Caco-2 (cell line): ENCODE measurements at regions not wholly inside any gene's neighbourhood (a gene's known extent, or its start where the extent isn't known, plus 50 kb on each side); places are given as distances from the start of the nearest gene placed in this dataset.

Experiments
- BruUV-seq: library from RNA; stranded (reverse); fragments of 400-500 nt; replicated peaks from 2 replicates; lab custom pipeline; 2021; lab: Mats Ljungman, UMichigan
- CTCF ChIA-PET: fragments of 300-600 bp; sonication (Branson Sonifier 250); formaldehyde crosslinking; loops from one replicate; lab custom pipeline; 2022; ENCODE audit warnings: antibody characterized with exemption; lab: Charles Lee
- POLR2A ChIA-PET: fragments of 300-600 bp; sonication (Branson Sonifier 250); formaldehyde crosslinking; loops from one replicate; lab custom pipeline; 2022; ENCODE audit warnings: antibody characterized with exemption; lab: Charles Lee
- DNase-seq, 2 experiments: peaks; one replicate each; pipeline versions ENCODE4 v3.0.0 to v3.0.0-alpha.2; 2020 to 2022
- H3K27me3 ChIP-seq: replicated peaks from 2 replicates; pipeline ENCODE4 v1.6.0; 2011; ENCODE audit warnings: low read length; ENCODE audit not compliant: control insufficient read depth, insufficient read depth
- H3K36me3 ChIP-seq: 2 replicates; pipeline ENCODE4 v1.5.1; 2011; ENCODE audit warnings: low read length; ENCODE audit not compliant: control insufficient read depth, insufficient read depth
- H3K4me1 ChIP-seq: fragments of 250-450 bp; sonication (Bioruptor Pico); 2 replicates; pipeline ENCODE4 v1.5.1; 2020; ENCODE audit warnings: mild to moderate bottlenecking
- H3K4me3 ChIP-seq: 2 replicates; pipeline ENCODE4 v1.5.1; 2011; ENCODE audit warnings: low read depth, mild to moderate bottlenecking, control low read depth, low read length
- H3K9me3 ChIP-seq: fragments of 250-450 bp; sonication (Bioruptor Pico); 2 replicates; pipeline ENCODE4 v1.5.1; 2020; ENCODE audit warnings: mild to moderate bottlenecking, moderate library complexity
- H3K27ac Mint-ChIP-seq: one replicate; pipeline ENCODE4 v1.8.0; 2022; ENCODE audit warnings: mixed read lengths; ENCODE audit not compliant: unreplicated experiment
- H3K27me3 Mint-ChIP-seq: one replicate; pipeline ENCODE4 v1.8.0; 2022; ENCODE audit warnings: mixed read lengths; ENCODE audit not compliant: insufficient read depth, unreplicated experiment
- H3K36me3 Mint-ChIP-seq: one replicate; pipeline ENCODE4 v1.8.0; 2022; ENCODE audit warnings: mild to moderate bottlenecking, mixed read lengths; ENCODE audit not compliant: insufficient read depth, unreplicated experiment
- H3K4me1 Mint-ChIP-seq: one replicate; pipeline ENCODE4 v1.8.0; 2022; ENCODE audit warnings: low read depth, mixed read lengths; ENCODE audit not compliant: unreplicated experiment
- H3K4me3 Mint-ChIP-seq: one replicate; pipeline ENCODE4 v1.8.0; 2022; ENCODE audit warnings: mild to moderate bottlenecking, moderate library complexity, mixed read lengths; ENCODE audit not compliant: unreplicated experiment
- H3K9me3 Mint-ChIP-seq: one replicate; pipeline ENCODE4 v1.8.0; 2022; ENCODE audit warnings: mixed read lengths; ENCODE audit not compliant: unreplicated experiment
- intact Hi-C: fragments of 100-400 bp; cut with micrococcal nuclease; formaldehyde crosslinking; loops from one replicate; pipeline ENCODE4 v1.10.0; 2022; ENCODE audit not compliant: unreplicated experiment
- TF ChIP-seq, protein P1 (sequence below), 2 experiments: fragments of 200-600 bp in 1 of 2; IDR thresholded peaks; 1 replicate in 1 of 2; 2 replicates in 1 of 2; pipeline versions ENCODE4 v1.5.1 to v1.8.0; 2011 to 2022; ENCODE audit warnings: antibody characterized with exemption in 1 of 2, control low read depth in 1 of 2, inconsistent platforms in 1 of 2, low read depth in 1 of 2, low read length in 1 of 2, mild to moderate bottlenecking in 1 of 2, moderate library complexity in 1 of 2; ENCODE audit not compliant: insufficient read depth in 1 of 2, severe bottlenecking in 1 of 2, unreplicated experiment in 1 of 2

DNA sequence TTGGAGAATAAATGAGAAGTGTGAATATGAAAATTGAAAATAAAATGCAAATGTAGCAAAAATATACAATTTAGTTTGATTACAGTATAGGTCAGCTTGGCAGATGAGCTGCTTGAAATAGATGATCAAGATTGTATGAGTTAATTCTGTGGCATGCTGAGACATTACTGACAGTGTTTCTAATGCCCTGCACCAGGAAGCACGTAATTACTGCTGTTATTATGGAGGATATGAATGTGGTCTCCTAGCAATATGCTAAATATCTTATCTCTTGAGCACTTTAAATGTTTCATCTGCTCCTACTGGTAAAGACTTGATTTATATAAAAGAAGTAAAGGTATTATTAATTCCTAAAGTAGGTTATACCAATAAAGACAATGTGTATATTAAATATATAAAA, 1015.5 kb downstream of the PLOD2 start:
- Histone ChIP-seq H3K27me3 (no peaks in the 10 kb centered on the region), H3K4me3 (no peak overlapping the region), H3K4me1 (no peaks in the 10 kb centered on the region), H3K36me3 (no peaks in the 10 kb centered on the region), H3K9me3 (no peaks in the 10 kb centered on the region)
- Mint-ChIP-seq H3K27ac (no peak overlapping the region), H3K9me3 (no peaks in the 10 kb centered on the region), H3K4me3 (no peak overlapping the region), H3K27me3 (no peaks in the 10 kb centered on the region), H3K4me1 (no peaks in the 10 kb centered on the region), H3K36me3 (no peaks in the 10 kb centered on the region)
- CTCF ChIA-PET, result no interaction called here
- BruUV-seq, result no TSS peak
- DNase-seq, result no peak
- POLR2A ChIA-PET, result no interaction called here
- TF ChIP-seq, protein P1, sequence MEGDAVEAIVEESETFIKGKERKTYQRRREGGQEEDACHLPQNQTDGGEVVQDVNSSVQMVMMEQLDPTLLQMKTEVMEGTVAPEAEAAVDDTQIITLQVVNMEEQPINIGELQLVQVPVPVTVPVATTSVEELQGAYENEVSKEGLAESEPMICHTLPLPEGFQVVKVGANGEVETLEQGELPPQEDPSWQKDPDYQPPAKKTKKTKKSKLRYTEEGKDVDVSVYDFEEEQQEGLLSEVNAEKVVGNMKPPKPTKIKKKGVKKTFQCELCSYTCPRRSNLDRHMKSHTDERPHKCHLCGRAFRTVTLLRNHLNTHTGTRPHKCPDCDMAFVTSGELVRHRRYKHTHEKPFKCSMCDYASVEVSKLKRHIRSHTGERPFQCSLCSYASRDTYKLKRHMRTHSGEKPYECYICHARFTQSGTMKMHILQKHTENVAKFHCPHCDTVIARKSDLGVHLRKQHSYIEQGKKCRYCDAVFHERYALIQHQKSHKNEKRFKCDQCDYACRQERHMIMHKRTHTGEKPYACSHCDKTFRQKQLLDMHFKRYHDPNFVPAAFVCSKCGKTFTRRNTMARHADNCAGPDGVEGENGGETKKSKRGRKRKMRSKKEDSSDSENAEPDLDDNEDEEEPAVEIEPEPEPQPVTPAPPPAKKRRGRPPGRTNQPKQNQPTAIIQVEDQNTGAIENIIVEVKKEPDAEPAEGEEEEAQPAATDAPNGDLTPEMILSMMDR (IDR thresholded peaks at IDR 0.05; ENCODE audit: insufficient read depth in 1 of 2, low read depth in 1 of 2, low read length in 1 of 2, severe bottlenecking in 1 of 2, unreplicated experiment in 1 of 2), result no peak
- intact Hi-C loops, result no loop called here

DNA sequence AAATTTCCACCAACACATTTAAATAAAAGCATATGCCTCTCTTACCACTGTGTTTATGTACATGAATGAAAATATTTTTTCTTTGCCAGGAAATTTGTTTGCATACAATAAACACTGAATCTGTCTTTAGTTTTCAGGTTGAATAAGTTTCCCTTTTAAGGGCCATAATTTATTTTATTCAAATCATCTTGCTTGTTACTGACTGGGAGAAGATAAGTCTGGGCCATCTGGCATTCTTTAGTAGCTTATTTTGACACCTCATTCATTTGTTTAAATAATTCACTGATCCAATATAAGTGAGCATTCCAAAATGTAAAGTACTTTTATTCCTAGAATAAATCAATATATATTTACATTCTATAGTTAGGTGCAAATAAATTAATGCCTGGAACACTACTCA, 1001.3 kb downstream of the PLOD2 start:
- TF ChIP-seq, protein P1 (IDR thresholded peaks at IDR 0.05; ENCODE audit: insufficient read depth in 1 of 2, low read depth in 1 of 2, low read length in 1 of 2, severe bottlenecking in 1 of 2, unreplicated experiment in 1 of 2), result no peak
- no peak overlapping the region for H3K4me3 Mint-ChIP-seq
- Histone ChIP-seq H3K9me3 (no peaks in the 10 kb centered on the region), H3K36me3 (no peaks in the 10 kb centered on the region), H3K27me3 (no peaks in the 10 kb centered on the region), H3K4me3 (no peak overlapping the region), H3K4me1 (no peaks in the 10 kb centered on the region)
- intact Hi-C loops, result no loop called here
- ChIA-PET CTCF (no interaction called here), POLR2A (no interaction called here)
- DNase-seq, result no peak
- no peaks in the 10 kb centered on the region for H3K4me1 Mint-ChIP-seq
- H3K27ac Mint-ChIP-seq, result no peak overlapping the region
- H3K9me3 Mint-ChIP-seq, result no peaks in the 10 kb centered on the region
- no peaks in the 10 kb centered on the region for H3K36me3 Mint-ChIP-seq
- no TSS peak for BruUV-seq
- no peaks in the 10 kb centered on the region for H3K27me3 Mint-ChIP-seq

- Histone ChIP-seq H3K9me3 (no peaks in the 10 kb centered on the region), H3K4me3 (no peak overlapping the region), H3K4me1 (no peaks in the 10 kb centered on the region), H3K27me3 (no peaks in the 10 kb centered on the region), H3K36me3 (no peaks in the 10 kb centered on the region)
- intact Hi-C loops, result no loop called here
- Mint-ChIP-seq H3K27me3 (peaks cover 6% of the 10 kb centered on the region), H3K4me3 (no peak overlapping the region), H3K36me3 (no peaks in the 10 kb centered on the region), H3K27ac (no peak overlapping the region), H3K9me3 (no peaks in the 10 kb centered on the region), H3K4me1 (no peaks in the 10 kb centered on the region)
- BruUV-seq, result no TSS peak
- no peak for DNase-seq
- CTCF ChIA-PET, result no interaction called here
- TF ChIP-seq, protein P1 (IDR thresholded peaks at IDR 0.05; ENCODE audit: insufficient read depth in 1 of 2, low read depth in 1 of 2, low read length in 1 of 2, severe bottlenecking in 1 of 2, unreplicated experiment in 1 of 2), result no peak
- POLR2A ChIA-PET, result no interaction called here
These were observed 990.9 kb downstream of the PLOD2 start for GRCh38 chr3:145170121-145170520.
